DMS 273 (cell line): ENCODE measurements at regions not wholly inside any gene's neighbourhood (a gene's known extent, or its start where the extent isn't known, plus 50 kb on each side); places are given as distances from the start of the nearest gene placed in this dataset.

Experiments
- DNase-seq: peaks from one replicate; lab custom pipeline; 2025; ENCODE audit not compliant: unreplicated experiment; lab: John Stamatoyannopoulos, UW

DNA sequence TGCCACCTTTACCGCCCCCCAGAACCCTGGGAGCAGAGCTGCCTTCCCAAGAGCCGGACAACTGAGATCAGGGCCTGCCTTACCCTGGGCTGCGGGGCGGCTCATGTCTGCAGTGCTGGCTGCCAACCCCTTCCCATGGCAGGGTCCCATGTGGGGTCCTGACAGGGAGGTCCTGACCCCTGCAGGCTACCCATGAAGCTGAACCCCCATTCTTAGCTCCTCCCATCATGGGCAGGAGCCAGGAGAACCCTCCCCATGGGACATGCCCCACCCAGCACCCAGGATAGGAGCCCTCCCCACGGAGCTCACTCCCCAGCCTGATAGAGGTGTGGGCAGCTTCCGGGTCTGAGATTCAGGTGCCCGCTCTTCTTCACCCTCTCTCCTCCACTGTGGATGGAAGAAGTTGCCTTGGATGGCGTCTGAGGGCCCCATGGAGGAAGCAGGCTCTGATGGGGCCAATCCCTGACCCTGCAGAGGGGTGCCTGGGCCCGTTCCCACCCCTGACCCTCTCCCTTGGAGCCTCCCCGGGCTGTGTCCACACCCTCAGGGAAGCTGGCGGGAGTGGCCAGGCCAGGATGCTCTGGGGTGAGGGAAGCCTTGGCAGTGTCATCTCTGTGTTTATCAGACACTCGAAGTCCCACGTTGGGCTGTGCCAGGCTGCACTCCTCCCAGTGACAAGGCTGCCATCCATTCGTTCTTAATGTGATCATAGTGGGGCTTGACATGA, 1508.2 kb downstream of the BRD1 start:
- no peak for DNase-seq

- DNase-seq = no peak
These were observed 1508.9 kb downstream of the BRD1 start for GRCh38 chr22:48318575-48319320.

- DNase-seq = no peak
These were observed 1509.5 kb downstream of the BRD1 start for GRCh38 chr22:48318173-48318572.

GRCh38 chr22:48316257-48317250, 1511.1 kb downstream of the BRD1 start:
- DNase-seq = no peak

DNA sequence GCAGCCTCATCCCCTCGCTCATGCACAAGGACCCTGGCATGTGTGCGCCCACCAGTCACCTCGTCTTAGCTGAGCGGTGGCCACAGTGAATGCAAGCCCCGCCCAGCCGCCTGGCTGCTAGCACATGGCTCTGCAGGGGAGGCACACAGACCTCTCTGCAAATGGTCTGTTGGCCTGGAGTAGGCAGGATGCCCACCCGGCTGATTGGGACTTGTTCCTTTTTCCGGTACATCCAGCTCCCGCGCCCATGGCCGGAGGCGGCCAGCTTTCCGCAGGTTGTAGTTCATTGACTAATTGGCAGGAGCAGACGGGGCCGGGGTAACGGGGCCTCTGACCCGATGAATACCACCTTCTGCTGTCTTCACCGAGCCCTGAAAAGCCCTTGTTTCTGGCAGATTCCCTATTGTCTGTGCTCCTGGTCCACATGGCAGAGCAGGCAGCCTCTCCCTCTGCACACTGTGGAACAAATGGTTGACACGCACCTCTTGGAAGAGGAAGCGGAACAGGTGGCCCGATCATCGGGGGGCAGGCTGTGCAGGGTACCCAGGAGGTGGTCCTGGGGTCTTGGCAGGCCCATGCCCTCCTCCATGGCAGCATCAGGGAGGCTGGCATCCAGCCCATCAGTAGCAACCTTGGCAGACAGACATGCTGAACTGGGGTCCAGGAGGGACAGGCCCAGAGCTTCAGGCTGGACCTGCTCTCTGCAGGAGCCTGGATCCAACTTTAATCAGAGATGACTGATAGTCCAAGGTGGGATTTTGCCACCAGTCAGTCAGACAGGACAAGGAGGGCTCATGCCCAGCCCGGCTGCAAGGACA, 1512.0 kb downstream of the BRD1 start:
- DNase-seq = peak; percentile 45

DNA sequence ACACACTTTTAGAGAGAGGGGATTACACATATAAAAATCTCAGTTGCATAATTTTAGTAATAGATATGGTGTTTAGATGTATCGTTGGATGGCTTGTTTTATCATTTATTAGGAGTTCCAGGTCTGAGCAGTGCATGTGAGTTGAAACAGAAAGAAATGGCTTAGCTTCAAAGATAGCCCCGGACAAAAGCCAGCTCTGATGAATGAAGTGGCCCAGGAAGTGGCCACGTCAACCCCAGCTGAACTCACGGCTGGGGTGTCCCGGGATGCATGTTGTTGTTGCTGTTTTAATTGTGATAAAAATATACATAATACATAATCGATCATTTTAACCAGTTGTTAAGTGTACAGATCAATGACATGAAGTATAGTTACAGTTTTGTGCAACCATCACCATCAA, 1513.6 kb downstream of the BRD1 start:
- DNase-seq = no peak

- DNase-seq = no peak
These were observed 1514.4 kb downstream of the BRD1 start for GRCh38 chr22:48313175-48313830.

DNA sequence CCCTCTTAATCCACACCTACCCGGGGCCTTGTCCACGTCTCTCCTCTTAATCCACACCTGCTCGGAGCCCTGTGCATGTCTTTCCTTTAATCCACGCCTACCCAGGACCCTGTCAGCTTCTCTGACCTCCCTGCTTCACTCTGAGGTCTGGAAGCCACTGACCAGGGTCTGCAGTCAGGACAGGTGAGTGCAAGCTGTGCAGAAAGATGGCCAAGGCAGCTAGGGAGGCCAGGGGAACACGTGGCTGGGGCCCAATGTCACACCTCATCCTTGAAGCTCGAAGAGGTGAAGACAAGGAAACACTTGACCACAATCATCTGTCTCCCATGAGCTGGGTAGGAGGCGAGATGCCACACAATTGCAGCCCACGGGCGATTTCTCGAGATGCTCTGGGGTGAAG, 1516.9 kb downstream of the BRD1 start:
- DNase-seq = no peak

DNA sequence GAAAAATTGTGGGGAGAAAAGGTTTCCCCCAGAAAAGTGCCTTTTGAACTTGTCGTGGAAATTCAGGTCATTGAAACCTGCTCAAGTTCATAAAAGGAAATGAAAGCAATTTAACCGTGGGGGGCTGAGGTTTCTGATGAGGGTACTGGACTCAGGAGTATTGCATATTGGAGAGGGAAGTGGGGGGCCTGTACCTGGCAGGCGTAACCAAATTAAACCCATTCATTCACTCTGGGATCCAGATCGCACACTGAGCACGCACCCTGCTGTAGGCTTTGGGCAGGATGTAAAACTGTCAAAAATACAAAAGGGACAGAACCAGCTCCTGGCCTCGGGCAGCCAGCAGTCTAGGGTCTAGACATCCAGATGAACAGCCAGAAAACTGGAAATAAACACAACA, 1517.4 kb downstream of the BRD1 start:
- DNase-seq = no peak

GRCh38 chr22:48309836-48310235, 1517.8 kb downstream of the BRD1 start:
- no peak for DNase-seq

- no peak for DNase-seq
These were observed 1518.5 kb downstream of the BRD1 start for GRCh38 chr22:48309115-48309705.

GRCh38 chr22:48307931-48308330, 1519.7 kb downstream of the BRD1 start:
- DNase-seq = no peak

- DNase-seq = no peak
These were observed 1520.7 kb downstream of the BRD1 start for GRCh38 chr22:48306785-48307510.

- no peak for DNase-seq
These were observed 1521.4 kb downstream of the BRD1 start for GRCh38 chr22:48306284-48306683.

GRCh38 chr22:48305726-48306235, 1521.9 kb downstream of the BRD1 start:
- no peak for DNase-seq

- no peak for DNase-seq
These were observed 1524.3 kb downstream of the BRD1 start for GRCh38 chr22:48303369-48303725.

GRCh38 chr22:48302657-48303368, 1524.9 kb downstream of the BRD1 start:
- DNase-seq = no peak

DNA sequence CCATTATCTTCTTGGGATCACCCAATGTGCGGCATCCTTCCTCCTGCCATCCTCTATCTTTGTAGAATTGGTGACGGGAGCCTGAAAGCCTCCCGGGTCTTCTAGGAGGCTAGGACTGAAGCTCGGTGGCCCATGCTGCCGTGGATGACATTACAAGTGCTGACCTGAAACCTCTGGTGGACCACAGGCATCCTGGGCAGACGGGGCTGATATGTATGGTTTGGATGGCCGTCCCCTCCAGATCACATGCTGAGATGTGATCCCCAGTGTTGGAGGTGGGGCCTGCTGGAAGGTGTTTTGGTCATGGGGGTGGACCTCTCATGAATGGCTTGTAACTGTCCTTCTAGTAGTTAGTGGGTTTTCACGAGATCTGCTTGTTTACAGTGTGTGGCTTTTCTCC, 1525.8 kb downstream of the BRD1 start:
- DNase-seq = no peak
